Keratinocyte (primary cell): ENCODE measurements at regions not wholly inside any gene's neighbourhood (a gene's known extent, or its start where the extent isn't known, plus 50 kb on each side); places are given as distances from the start of the nearest gene placed in this dataset.

Experiments
- DNase-seq: peaks from one replicate; pipeline ENCODE4 v3.0.0-alpha.2; 2011; ENCODE audit warnings: low read depth, missing footprints, low spot score
- FAIRE-seq: peaks from 2 replicates; lab custom pipeline; 2011; peaks lifted over from hg19 to GRCh38; lab: Jason Lieb, UNC
- H2AFZ ChIP-seq: 2 replicates; pipeline ENCODE4 v1.6.0; 2012; ENCODE audit warnings: low read length, control low read depth, inconsistent platforms; ENCODE audit not compliant: control insufficient read depth
- H3K27ac ChIP-seq: 2 replicates; pipeline ENCODE4 v1.5.1; 2011; ENCODE audit warnings: low read length; ENCODE audit not compliant: control insufficient read depth, insufficient read depth
- H3K27me3 ChIP-seq: 3 replicates; pipeline ENCODE4 v1.6.0; 2011; ENCODE audit warnings: low read length; ENCODE audit not compliant: control insufficient read depth, insufficient read depth; ENCODE audit errors: extremely low read depth
- H3K36me3 ChIP-seq, 2 experiments: 2 replicates in 1 of 2; 3 replicates in 1 of 2; pipeline ENCODE4 v1.5.1; 2011; ENCODE audit warnings: low read length in 2 of 2, mild to moderate bottlenecking in 1 of 2; ENCODE audit not compliant: control insufficient read depth in 2 of 2, insufficient read depth in 2 of 2; ENCODE audit errors: extremely low read depth in 1 of 2
- H3K4me1 ChIP-seq: 3 replicates; pipeline ENCODE4 v1.5.1; 2011; ENCODE audit warnings: low read length; ENCODE audit not compliant: control insufficient read depth, insufficient read depth; ENCODE audit errors: extremely low read depth
- H3K4me2 ChIP-seq: 3 replicates; pipeline ENCODE4 v1.6.0; 2011; ENCODE audit warnings: low read depth, low read length; ENCODE audit not compliant: control insufficient read depth, insufficient read depth; ENCODE audit errors: extremely low read depth
- H3K4me3 ChIP-seq, 3 experiments: fragments of 200-600 bp in 1 of 3; sonication (generic) in 1 of 3; 2 replicates in 2 of 3; 3 replicates in 1 of 3; pipeline ENCODE4 v1.5.1; 2011 to 2016; ENCODE audit warnings: low read length in 3 of 3, mild to moderate bottlenecking in 3 of 3, control low read depth in 2 of 3, inconsistent platforms in 1 of 3, low read depth in 1 of 3, mixed read lengths in 1 of 3, mixed run types in 1 of 3, moderate library complexity in 1 of 3; ENCODE audit not compliant: control insufficient read depth in 2 of 3, insufficient read depth in 2 of 3; ENCODE audit errors: extremely low read depth in 1 of 3
- H3K79me2 ChIP-seq: 2 replicates; pipeline ENCODE4 v1.6.0; 2012; ENCODE audit warnings: low read length; ENCODE audit not compliant: control insufficient read depth, insufficient read depth
- H3K9ac ChIP-seq: 3 replicates; pipeline ENCODE4 v1.6.0; 2011; ENCODE audit warnings: low read length; ENCODE audit not compliant: control insufficient read depth, insufficient read depth; ENCODE audit errors: extremely low read depth
- H3K9me1 ChIP-seq: 3 replicates; pipeline ENCODE4 v1.6.0; 2011; ENCODE audit warnings: low read length; ENCODE audit not compliant: control insufficient read depth, insufficient read depth; ENCODE audit errors: extremely low read depth
- H3K9me3 ChIP-seq: 2 replicates; pipeline ENCODE4 v1.5.1; 2012; ENCODE audit warnings: low read depth, low read length; ENCODE audit not compliant: control insufficient read depth
- H4K20me1 ChIP-seq: 3 replicates; pipeline ENCODE4 v1.6.0; 2011; ENCODE audit warnings: low read length; ENCODE audit not compliant: control insufficient read depth, insufficient read depth; ENCODE audit errors: extremely low read depth
- EZH2 ChIP-seq: IDR thresholded peaks from one replicate; pipeline ENCODE4 v1.6.1; 2012; ENCODE audit warnings: inconsistent platforms, mild to moderate bottlenecking, low read length, moderate library complexity
- dilution Hi-C: fragments of 300-500 bp; cut with MboI; formaldehyde crosslinking; loops from one replicate; pipeline ENCODE4 v1.7.0; 2020; ENCODE audit warnings: low sequenced_read_pairs; ENCODE audit not compliant: extremely low pct_ligation_motif_present
- TF ChIP-seq, protein P1 (sequence below), 3 experiments: IDR thresholded peaks in 1 of 3; conservative IDR thresholded peaks in 1 of 3; optimal IDR thresholded peaks in 1 of 3; 2 replicates in 2 of 3; 3 replicates in 1 of 3; pipeline versions ENCODE3 to v1.5.1; 2011; ENCODE audit warnings: low read length in 3 of 3, mild to moderate bottlenecking in 3 of 3, moderate library complexity in 2 of 3, control low read depth in 1 of 3, inconsistent platforms in 1 of 3; ENCODE audit not compliant: insufficient read depth in 2 of 3; ENCODE audit errors: extremely low read depth in 1 of 3

DNA sequence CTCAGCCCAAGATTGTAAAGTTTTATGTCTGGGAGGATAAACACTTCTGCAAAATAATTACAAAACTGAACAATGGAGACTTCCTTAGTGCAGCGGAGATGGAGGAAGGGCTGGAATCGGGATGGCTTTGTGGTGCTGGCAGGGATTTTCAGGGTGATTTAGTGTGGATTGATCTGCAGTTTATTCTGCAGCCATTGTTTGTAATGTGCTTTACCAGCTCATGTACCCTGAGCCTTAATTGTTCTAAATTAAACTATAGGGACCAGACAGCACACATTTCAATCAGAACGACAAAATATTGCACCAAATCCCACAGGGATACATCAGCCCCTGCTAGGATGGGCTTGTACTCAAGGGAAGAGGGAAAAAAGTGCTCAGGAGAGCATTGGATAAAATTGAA is 103.2 kb upstream of the ONECUT1 start:
- Histone ChIP-seq H3K4me3 (no peak overlapping the region), H4K20me1 (no peaks in the 10 kb centered on the region), H3K9me1 (no peaks in the 10 kb centered on the region), H3K9ac (no peak overlapping the region), H3K9me3 (no peaks in the 10 kb centered on the region), H3K27ac (no peak overlapping the region), H2AFZ (no peak overlapping the region), H3K36me3 (no peaks in the 10 kb centered on the region), H3K4me2 (no peak overlapping the region), H3K79me2 (no peaks in the 10 kb centered on the region), H3K27me3 (no peaks in the 10 kb centered on the region), H3K4me1 (no peaks in the 10 kb centered on the region)
- TF ChIP-seq, protein P1, sequence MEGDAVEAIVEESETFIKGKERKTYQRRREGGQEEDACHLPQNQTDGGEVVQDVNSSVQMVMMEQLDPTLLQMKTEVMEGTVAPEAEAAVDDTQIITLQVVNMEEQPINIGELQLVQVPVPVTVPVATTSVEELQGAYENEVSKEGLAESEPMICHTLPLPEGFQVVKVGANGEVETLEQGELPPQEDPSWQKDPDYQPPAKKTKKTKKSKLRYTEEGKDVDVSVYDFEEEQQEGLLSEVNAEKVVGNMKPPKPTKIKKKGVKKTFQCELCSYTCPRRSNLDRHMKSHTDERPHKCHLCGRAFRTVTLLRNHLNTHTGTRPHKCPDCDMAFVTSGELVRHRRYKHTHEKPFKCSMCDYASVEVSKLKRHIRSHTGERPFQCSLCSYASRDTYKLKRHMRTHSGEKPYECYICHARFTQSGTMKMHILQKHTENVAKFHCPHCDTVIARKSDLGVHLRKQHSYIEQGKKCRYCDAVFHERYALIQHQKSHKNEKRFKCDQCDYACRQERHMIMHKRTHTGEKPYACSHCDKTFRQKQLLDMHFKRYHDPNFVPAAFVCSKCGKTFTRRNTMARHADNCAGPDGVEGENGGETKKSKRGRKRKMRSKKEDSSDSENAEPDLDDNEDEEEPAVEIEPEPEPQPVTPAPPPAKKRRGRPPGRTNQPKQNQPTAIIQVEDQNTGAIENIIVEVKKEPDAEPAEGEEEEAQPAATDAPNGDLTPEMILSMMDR (optimal IDR thresholded peaks at IDR 0.05 in 1 of 3, IDR thresholded peaks at IDR 0.05 in 1 of 3, conservative IDR thresholded peaks at IDR 0.05 in 1 of 3; ENCODE audit: extremely low read depth in 1 of 3, insufficient read depth in 2 of 3, low read length in 3 of 3): no peak
- no peak for TF ChIP-seq EZH2
- FAIRE-seq (no peak), DNase-seq (no peak)
- dilution Hi-C loops: no loop called here

DNA sequence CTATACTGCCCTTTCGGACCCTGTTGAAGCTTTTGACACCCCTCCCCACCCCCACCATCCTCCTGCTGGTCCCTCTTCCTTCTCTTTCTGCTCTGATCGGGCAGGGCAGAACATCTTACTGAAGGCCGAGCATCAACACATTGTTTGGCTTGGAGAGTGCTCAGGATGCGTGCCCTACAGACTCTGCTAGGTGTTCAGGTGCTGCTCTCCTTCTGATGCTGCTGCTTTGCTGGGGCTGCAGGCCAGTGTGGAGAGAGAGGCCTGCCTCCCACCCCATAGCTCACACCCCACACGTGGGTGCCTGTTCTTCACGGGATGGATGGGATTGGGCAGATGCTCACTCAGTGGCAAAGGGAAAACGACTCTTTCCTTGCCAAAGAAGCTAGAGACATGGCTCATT is 89.8 kb upstream of the ONECUT1 start:
- H3K9me1 ChIP-seq: no peaks in the 10 kb centered on the region
- H3K4me1 ChIP-seq: no peaks in the 10 kb centered on the region
- no peak overlapping the region for H2AFZ ChIP-seq
- FAIRE-seq (no peak), DNase-seq (no peak)
- TF ChIP-seq EZH2: no peak
- TF ChIP-seq, protein P1 (optimal IDR thresholded peaks at IDR 0.05 in 1 of 3, IDR thresholded peaks at IDR 0.05 in 1 of 3, conservative IDR thresholded peaks at IDR 0.05 in 1 of 3; ENCODE audit: extremely low read depth in 1 of 3, insufficient read depth in 2 of 3, low read length in 3 of 3): no peak
- no peaks in the 10 kb centered on the region for H4K20me1 ChIP-seq
- no peaks in the 10 kb centered on the region for H3K27me3 ChIP-seq
- H3K9me3 ChIP-seq: no peaks in the 10 kb centered on the region
- no peak overlapping the region for H3K4me2 ChIP-seq
- no peak overlapping the region for H3K9ac ChIP-seq
- dilution Hi-C loops: no loop called here
- H3K79me2 ChIP-seq: no peaks in the 10 kb centered on the region
- H3K4me3 ChIP-seq: no peak overlapping the region
- no peak overlapping the region for H3K27ac ChIP-seq
- no peaks in the 10 kb centered on the region for H3K36me3 ChIP-seq
